ENCODE measurements at regions not wholly inside any gene's neighbourhood (a gene's known extent, or its start where the extent isn't known, plus 50 kb on each side); places are given as distances from the start of the nearest gene placed in this dataset.
"Not testable (repeated sequence)": the region's sequence is repeated elsewhere in the genome, so short reads cannot be mapped to it uniquely, and the experiment has no call there.

DNA sequence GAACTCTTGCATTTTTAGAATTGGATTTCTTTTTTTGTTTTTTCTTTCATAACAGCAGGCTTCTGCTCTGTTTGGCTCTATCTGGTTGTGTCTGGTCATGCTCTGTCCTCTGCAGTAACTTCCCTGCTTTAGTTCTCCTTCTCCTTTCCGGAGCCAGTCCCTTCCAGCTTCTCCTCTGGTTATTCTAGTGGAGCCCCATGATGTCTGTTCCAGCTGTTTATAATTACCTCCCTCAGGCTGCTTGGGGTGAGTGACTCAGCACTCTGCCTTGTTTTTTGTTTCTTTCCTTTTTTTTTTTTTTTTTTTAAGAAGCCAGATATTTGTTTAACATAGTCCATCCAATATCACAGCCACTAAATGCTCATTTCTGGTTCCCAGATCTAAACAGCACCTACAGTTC lies 409.6 kb downstream of the MAFB start:
- no peak for DNase-seq (ENCODE audit: low spot score)

DNA sequence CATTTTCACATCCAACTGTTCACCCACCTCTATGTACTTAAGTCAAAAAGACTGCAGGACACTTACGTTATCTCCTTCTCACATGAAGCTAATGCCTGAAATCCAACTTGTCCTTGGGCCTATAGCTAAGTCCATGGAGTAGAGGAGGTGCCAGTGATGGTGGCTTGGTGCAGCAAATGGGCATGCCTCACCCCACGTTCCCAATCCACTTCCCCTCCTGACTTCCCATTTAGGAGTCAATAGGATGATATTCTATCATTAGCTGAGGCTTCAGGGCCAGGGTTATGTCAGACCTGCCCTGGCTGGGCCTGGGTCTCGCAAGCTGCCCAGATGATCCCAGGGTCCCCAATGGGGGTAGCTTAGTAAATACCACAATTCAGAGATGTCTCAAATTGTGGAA lies 410.4 kb downstream of the MAFB start:
- DNase-seq (ENCODE audit: low spot score) = no peak

DNA sequence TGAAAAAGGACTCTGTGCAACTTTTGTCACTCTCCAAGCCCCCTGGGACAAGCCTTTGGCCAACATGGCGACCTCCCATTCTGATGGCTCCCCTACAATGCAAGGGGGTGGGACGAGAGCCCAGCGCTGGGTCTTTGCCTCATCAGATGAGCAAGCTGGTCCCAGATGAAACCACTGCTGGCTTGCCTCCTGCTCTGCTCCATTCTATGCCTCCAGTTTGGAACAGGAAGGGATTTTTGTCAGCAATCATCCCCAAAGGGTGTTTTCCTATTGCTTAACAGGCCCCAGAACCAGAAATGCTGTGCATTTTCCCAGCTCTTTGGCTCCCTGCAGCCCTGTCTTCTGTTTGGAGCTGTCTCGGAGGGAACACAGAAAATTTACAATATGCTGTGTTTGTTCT lies 412.7 kb downstream of the MAFB start:
- no peak for DNase-seq (ENCODE audit: low spot score)

DNA sequence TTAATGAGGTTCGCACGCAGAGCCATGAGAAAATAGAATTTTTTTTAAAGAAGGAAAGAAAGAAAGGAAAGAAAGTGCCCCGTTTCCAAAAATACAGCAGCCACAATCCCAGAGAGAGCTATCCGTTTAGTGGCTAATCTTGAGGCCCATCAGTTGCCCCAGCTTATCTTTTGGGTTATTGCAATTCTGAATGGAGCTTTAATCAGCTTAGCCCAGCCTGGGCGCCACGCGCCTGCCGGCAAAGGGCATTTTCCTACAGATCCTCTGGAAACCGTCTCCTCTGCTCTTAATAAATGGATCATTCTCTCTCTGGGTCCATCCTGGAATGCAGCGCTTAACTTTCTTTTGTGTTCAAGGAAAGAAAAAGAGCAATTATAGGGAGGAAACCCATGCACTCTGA lies 413.3 kb downstream of the MAFB start:
- no peak for DNase-seq (ENCODE audit: low spot score)

DNA sequence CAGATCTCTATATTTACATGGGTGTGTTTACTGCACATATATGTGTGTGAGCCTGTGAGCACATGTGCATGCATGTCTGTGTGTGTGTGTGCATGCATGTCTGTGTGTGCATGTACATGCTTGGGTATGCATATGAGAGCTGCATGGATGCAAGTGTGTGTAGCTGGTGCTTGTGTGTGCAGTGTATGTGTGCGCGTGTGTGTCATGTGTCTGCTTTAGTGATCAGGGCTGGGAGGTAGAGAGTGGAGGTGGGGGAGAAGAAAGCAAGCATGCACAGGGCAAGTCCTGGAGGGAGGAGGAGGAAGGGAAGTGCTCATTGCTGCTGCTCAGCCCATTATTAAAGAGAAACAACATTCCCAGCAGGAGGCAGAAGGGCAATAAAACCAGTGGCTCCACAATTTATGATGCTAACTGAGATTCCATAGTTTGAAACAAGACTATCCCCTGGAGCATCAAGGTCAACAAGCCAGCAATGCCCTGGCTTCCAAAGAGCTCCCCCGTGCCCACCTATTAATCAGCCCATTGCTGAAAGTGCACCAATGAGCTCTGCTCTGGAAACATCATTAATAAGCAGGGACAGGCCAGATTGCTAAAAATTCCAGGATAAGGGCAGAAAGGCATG lies 414.0 kb downstream of the MAFB start:
- DNase-seq (ENCODE audit: low spot score) = no peak

DNA sequence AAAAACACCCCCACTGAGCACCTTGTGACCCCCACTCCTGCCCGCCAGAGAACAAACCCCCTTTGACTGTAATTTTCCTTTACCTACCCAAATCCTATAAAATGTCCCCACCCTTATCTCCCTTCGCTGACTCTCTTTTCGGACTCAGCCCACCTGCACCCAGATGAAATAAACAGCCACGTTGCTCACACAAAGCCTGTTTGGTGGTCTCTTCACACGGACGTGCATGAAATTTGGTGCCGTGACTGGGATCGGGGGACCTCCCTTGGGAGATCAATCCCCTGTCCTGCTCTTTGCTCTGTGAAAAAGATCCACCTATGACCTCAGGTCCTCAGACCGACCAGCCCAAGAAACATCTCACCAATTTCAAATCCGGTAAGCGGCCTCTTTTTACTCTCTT lies 419.8 kb downstream of the MAFB start:
- not testable (repeated sequence) for DNase-seq (ENCODE audit: low spot score)

DNA sequence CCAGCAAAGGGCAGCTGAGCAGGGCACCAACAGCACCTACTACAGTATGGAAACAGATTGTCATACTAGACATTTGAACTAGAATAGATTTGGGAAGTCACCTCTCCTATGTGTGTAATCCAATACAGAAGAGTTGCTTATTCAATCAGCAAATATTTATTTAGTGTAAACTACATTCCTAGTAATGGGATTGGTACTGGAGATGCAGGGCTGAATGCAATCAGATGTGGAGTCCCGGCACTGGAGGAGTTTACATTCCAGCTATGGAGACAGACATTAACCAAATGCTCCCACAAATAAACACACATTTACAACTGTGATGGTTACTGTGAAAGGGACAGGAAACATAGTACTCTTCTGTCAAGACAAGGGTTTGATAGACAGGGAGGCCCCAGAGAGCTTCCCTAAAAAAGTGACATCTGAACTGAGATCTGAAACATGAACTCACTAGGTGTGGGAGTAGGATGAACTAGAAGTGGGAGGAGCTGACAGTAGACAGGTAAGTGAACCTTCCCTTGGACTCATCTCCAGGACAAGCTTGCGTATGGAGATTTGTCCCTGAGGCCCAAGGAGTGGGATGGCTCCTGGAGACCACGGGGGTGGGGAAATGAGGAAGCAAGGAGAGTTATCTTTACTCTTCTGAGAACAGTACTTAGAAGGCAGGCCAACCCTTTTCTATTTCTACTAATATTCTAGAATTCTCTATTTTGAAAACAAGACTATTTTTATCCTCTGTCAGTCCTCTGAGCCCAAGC lies 420.5 kb downstream of the MAFB start:
- DNase-seq (ENCODE audit: low spot score) = no peak

DNA sequence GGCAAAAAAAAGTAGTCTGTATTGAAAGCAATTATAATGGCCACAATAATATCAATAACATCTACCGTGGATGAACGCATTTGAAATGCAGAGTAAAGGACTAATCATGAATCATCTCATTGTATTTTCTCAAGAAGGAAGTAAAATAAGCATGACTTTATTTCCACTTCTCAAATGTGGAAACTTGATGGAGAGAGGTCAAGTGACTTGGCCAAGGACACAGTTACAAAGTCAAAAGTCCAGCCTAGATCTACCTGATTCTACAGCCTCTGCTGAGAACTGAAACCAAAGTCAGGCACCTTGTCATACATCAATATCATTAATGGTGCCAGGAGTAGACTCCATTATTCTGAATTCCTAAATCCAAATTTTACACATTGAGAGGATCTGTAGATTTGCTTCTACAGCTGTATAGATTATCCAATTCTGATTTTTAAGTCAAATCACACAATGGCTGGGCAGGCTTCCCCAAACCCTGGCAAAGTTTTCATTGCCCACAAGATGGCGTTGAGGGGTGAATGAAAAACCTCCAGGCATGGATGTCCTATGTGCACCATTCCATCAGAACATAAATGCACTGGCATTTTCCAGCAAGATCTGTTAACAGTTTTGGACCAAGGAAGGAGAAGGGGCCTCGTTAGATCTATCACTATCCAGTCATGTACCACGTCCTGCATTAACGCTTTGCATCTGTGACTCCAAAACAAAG lies 423.1 kb downstream of the MAFB start:
- DNase-seq (ENCODE audit: low spot score) = no peak

DNA sequence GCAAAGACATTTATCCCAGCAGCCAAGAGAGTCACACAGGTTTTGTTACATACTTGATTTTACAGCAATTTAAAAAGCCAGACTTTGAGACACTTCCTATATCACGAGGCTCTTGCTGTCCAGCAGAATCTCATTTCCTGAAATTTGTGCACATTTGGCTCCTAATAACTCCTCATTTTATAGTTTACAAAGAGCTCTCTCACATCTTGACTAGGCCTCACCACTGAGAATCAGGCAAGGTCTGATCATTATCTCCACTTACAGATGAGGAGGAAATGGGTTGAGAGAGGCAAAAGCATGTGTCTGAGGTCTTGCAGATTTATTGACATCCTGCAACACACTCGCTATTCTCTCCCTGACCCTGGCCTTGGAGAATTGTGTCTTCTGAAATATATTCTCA lies 426.8 kb downstream of the MAFB start:
- DNase-seq (ENCODE audit: low spot score) = no peak

DNA sequence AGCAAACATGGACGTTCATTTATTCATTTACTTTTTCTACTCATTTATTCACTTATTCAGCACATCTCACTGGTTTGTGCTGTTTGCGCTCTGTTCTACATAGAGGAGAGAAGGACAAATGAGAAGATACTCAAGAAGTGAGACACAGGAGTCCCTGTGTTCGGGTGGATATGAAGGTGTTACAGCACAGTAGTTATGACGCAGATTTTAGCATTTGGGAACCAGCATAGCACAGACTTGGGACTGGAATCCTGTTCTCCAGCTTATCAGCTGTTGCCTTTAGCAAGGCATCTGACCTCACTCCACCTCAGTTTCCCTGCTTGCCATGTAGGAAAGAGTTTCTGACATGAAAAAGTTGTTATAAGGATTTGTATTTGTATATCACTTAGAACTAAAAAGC lies 430.1 kb downstream of the MAFB start:
- no peak for DNase-seq (ENCODE audit: low spot score)

DNA sequence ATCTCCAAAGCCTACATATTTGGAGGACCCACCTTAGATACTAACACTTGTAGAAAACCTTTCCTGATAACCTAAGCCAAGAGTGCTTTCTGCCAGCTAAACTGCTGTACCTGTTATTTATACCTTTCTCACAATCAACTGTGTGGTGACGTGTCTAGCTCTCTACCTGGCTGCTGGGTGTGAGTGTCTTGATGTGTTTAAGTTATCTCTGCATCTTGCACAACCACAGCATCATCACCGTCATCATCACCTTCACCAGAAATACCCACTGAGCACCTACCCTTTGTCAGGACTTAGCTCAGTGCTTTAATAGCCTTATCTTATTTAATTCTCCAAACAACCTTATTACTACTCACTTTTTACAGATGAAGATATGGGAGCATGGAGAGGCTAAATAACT lies 431.3 kb downstream of the MAFB start:
- no peak for DNase-seq (ENCODE audit: low spot score)

DNA sequence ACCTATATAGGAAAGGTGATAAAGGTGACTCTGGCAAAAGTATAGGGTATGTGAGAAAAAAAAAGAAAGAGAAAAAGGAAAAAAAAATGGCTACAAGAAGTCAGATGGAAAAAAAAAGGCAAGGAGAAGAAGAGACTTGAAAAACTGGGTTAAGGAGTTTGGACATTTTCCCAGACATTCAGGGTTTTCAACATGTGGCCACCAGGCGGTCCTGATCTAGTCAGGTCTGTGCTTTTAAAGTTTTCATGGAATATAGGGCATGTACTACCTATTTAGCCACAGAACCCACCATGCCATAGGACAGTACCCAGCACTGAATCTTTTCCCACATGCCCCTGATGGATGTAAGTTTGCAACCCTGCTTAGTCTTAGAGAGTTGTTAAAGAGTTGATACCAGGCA lies 433.7 kb downstream of the MAFB start:
- DNase-seq (ENCODE audit: low spot score) = no peak

DNA sequence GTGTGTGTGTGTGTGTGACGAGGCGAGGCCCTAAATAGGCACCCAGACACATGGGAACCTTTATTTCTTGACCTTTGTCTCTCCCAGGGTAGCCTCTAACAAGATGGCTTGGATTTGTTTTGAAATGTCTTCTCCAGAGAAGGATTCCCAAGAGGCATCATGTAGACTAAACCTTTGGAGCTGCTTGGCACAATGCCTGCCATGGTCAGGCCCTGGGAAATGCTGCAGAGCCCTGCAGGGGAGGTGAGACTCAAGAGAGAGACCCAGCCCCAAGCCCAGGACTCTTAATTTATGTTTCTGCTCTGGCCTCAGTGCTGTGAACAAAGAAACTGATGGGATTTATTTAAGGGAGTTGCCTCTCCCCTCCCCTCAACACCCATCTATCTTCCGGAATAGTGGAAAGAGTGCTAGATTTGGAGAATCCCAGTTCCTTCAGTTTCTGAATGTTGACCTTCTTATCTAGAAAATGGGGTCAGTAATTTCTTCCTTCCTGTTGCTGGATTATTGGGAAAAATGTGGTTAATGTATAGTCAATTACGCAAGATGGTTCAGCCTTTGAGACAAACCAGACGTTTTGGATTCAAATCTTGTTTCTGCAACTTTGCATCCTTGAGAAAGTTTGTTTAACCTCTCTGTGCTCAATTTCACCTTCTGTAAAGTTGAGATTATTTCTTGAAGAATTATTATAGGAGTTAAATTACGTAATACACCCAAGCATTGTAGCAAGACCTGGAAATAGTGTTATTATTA lies 434.8 kb downstream of the MAFB start:
- DNase-seq (ENCODE audit: low spot score) = no peak

DNA sequence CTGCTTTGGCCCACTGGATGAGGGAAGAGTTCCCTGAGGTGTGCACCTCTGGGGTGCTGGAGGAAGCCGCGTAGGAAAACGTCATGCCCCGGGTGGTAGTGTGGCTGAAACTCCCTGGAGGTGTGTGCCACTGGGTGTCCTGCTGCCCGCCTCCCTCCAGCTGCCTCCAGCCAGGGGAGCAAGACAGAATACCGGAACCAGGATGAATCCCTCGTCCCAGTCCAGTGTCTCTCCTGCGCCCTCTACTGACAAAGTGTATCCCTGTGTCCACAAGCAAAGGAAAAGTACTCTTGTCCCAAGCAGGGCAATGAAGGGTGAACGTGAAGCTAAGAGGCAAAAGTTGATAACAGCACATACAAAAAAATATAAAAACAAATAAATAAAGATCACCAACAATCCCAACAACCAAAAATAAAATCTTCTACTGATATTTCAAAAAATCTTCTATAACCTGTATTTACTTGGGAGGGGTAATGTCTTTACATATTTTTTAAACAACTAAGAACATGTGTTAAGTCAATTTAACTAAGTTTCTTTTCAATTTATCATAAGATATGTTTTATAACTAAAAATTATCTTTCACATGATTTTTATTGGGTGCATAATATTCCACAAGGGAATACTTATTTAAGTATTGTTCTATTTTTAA lies 437.6 kb downstream of the MAFB start:
- no peak for DNase-seq (ENCODE audit: low spot score)

DNA sequence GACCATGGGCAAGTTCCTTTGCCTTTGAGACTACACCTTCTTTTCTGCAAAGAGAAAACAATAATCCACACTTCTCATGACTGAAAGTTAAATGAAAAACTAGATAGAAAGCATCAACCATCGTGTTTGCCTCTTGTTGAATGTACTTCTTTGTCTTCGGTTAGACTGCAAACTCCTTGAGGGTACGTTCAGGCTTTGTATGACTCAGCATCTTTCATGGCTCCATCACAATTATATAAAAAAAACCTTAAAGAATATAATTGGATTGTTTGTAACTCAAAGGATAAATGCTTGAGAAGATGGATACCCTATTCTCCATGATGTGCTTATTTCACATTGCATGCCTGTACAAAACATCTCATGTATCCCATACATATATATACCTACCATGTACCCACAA lies 439.2 kb downstream of the MAFB start:
- no peak for DNase-seq (ENCODE audit: low spot score)

DNA sequence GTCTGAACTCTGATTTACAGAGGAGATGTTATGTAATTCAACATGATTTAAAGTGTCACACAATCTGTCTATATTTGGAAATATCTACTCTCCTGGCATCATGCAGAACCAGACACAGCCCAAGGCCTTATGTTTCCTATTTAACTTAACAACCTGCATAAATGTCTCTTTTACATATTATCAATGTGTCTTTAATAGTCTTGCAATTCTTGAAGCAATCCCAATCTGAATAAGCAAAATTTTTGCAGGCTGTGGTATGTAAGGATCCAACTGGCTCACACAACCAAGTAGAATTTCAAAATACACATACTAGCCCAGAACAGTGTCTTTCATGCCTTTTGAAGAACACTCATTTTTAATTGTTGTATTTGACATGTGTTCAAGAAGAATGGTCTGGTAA lies 443.2 kb downstream of the MAFB start:
- no peak for DNase-seq (ENCODE audit: low spot score)

DNA sequence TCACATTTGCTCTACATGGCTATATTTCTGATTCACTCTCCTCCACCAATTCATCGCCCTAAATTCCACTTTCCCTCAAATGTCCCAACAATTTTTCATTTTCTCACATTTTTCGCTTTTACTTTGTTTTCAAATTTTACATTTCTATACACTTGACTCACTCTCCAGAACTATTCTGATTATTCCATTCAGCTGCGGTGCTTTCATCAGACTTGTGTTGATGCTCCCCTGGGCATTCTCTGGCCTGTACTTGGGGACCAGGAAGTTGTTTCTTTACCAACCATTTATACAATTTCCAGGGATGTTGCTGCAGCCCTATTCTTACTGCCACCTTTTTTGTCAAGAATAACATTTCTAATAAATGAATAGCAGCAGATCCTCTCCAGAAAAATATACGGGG lies 444.8 kb downstream of the MAFB start:
- no peak for DNase-seq (ENCODE audit: low spot score)

DNA sequence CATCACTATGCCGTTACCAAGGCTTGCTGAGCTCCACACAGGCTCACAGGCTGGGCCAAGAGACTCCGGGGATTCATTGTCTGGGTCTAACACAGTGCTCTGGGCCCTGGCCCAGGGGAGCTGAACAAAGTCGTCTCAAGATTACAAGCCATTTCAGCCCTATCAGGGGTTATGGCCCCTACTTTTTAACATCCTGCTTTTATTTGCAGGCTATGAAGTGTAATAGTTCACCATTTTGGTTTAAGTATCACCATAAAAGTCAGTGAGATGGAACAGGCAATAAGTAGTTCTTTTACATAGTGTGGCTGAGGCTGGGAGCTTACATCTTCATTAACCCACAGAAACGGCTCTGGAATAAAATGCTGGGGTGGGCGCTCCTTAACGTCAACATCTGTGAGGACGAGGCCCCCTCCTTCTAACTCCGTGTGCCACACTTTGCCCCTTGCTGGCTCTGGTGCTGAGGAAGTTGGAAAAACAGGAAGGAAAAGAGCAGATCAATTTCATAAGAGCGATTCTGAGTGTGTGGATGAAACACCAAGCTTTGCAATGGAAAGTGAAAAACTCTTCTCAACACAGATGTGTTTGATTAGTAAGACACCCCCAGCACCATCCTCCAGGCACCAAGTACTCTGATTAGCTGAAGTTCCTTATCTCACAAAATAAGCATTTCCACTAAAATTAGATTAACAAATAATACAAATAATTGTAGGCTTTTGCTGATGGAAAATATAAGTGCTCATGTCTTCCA lies 447.3 kb downstream of the MAFB start:
- DNase-seq (ENCODE audit: low spot score) = no peak

DNA sequence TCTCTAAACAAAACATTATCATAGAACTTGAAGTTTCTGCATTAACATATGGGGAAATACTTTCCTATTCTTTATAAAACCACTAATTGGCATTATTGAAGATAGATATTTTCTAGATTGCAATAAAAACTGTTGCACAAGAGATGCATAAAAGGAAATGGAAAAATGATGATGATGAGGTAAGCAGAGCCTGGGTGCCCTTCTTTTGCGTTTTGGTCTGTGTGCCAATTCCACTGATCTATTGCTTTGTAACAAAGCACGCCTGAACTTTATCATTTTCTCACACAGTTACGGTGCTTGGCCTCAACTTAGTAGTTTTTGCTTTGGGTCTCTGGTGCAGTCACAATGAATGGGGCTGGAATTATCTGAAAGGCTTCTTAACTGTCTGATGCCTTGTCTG lies 450.5 kb downstream of the MAFB start:
- DNase-seq (ENCODE audit: low spot score) = no peak

DNA sequence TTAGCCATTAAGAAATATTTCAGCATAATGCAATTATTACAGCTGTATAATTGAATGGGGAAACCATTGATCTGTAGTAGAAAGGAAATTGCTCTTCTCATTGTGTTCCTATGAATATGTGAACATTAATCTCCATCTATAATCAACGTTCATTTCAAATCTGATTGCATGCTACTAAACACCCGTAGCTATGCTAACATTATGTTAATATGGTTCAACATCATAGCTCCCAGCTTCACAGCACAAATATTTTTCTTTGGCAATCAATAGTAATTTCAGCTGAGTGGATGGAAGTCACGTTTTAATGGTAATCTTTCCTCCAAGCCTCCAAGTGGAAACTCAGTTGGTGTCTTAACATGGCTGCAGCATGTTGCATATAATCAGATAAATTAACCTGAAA lies 454.4 kb downstream of the MAFB start:
- no peak for DNase-seq (ENCODE audit: low spot score)

DNA sequence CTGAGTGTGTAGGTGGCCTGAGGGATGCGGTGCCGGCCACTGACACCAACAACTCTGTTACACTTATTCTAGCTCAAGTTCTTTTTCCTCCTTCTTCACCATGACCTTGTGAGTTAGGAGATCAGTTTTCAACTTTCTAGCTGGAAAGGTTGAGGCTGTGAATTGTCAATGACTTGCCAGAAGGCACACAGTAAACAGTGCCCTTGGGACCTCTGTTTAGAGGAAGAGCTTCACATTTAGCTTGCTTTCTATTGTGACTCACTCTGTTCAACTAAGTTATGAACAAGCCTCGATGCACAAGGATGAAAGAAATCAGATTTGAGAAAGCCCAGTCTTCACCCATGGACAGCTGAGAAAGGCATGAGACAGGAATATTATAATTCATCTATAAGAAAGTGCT lies 455.6 kb downstream of the MAFB start:
- DNase-seq (ENCODE audit: low spot score) = no peak

Measured in mesenteric fat pad (tissue), 1 donor.